ENCODE measurements at regions not wholly inside any gene's neighbourhood (a gene's known extent, or its start where the extent isn't known, plus 50 kb on each side); places are given as distances from the start of the nearest gene placed in this dataset.

DNA sequence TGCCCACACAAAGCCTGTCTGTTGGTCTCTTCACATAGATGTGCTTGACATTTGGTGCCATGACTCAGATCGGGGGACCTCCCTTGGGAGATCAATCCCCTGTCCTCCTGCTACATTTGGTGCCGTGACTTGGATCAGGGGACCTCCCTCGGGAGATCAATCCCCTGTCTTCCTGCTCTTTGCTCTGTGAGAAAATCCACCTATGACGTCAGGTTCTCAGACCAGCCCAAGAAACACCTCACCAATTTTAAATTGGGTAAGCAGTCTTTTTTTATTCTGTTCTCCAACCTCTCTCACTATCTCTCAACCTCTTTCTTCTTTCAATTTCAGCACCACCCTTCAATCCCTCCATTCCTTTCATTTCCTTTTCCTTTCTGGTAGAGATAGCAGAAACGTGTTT, 159.6 kb upstream of the AGTR2 start:
- Histone ChIP-seq H3K36me3 (ENCODE audit: control insufficient read depth, insufficient read depth, low read length) (no peaks in the 10 kb centered on the region), H3K4me1 (ENCODE audit: control insufficient read depth, insufficient read depth, low read length) (peaks cover 6% of the 10 kb centered on the region), H3K4me3 (ENCODE audit: low read length) (no peak overlapping the region), H3K27ac (ENCODE audit: low read length) (no peak overlapping the region), H3K27me3 (ENCODE audit: control insufficient read depth, insufficient read depth, low read length) (peaks cover 30% of the 10 kb centered on the region), H3K9me3 (replicated peaks; ENCODE audit: control insufficient read depth, low read depth, low read length) (no peaks in the 10 kb centered on the region)
- 54% methylated on average over 4 of the region's 5 CpGs for WGBS (ENCODE audit: insufficient coverage)
- no peak for DNase-seq

- Histone ChIP-seq H3K4me3 (ENCODE audit: low read length) (no peak overlapping the region), H3K27ac (ENCODE audit: low read length) (no peak overlapping the region), H3K27me3 (ENCODE audit: control insufficient read depth, insufficient read depth, low read length) (peaks cover 2% of the 10 kb centered on the region), H3K36me3 (ENCODE audit: control insufficient read depth, insufficient read depth, low read length) (no peaks in the 10 kb centered on the region), H3K4me1 (ENCODE audit: control insufficient read depth, insufficient read depth, low read length) (no peaks in the 10 kb centered on the region), H3K9me3 (replicated peaks; ENCODE audit: control insufficient read depth, low read depth, low read length) (peaks cover 8% of the 10 kb centered on the region)
- 57% methylated on average over 1 of the region's 1 CpG for WGBS (ENCODE audit: insufficient coverage)
- DNase-seq: peak; percentile 4
These were observed 139.2 kb upstream of the AGTR2 start for GRCh38 chrX:116031331-116031730.

Measured in muscle of leg (tissue), 3 donors.